Pancreas (tissue), 10 donors: ENCODE measurements at regions not wholly inside any gene's neighbourhood (a gene's known extent, or its start where the extent isn't known, plus 50 kb on each side); places are given as distances from the start of the nearest gene placed in this dataset.

Experiments
- ATAC-seq, 4 donors: fragments of 200-7000 bp; cut with Tn5 transposase; one replicate each; pipeline versions ENCODE4 v1.8.0 to v1.9.1; 2020; ENCODE audit warnings: mild to moderate bottlenecking in 4 of 4, moderate library complexity in 4 of 4
- DNase-seq, 6 donors: peaks; one replicate each; pipeline ENCODE4 v3.0.0-alpha.2; 2020
- FAIRE-seq: peaks from 2 replicates; lab custom pipeline; 2012; peaks lifted over from hg19 to GRCh38; lab: Jason Lieb, UNC
- H3K27ac ChIP-seq, 4 donors: fragments of 200-600 bp; sonication (generic); 1 replicate in 3 of 4; 2 replicates in 1 of 4; pipeline versions ENCODE4 v1.5.0 to v1.8.0; 2020
- H3K27me3 ChIP-seq, 4 donors: fragments of 200-600 bp; one replicate each; pipeline ENCODE4 v1.8.0; 2021
- H3K36me3 ChIP-seq, 3 donors: fragments of 200-600 bp; sonication (generic) in 1 of 3; one replicate each; pipeline versions ENCODE4 v1.5.0 to v1.8.0; 2020 to 2021
- H3K4me1 ChIP-seq, 3 donors: fragments of 200-600 bp; one replicate each; pipeline ENCODE4 v1.8.0; 2021
- H3K4me3 ChIP-seq, 4 donors: fragments of 200-600 bp; sonication (generic) in 2 of 4; one replicate each; pipeline versions ENCODE4 v1.5.0 to v1.8.0; 2020 to 2021
- H3K9me3 ChIP-seq, 4 donors: fragments of 200-600 bp; one replicate each; pipeline ENCODE4 v1.8.0; 2021
- CTCF ChIP-seq, 4 donors: fragments of 200-600 bp; sonication (generic) in 3 of 4; IDR thresholded peaks; one replicate each; pipeline versions ENCODE4 v1.5.0 to v1.8.0; 2021; ENCODE audit warnings: antibody characterized with exemption in 4 of 4
- WGBS, 2 donors: extraction: QIAGEN DNeasy Blood & Tissue Kit; methylation state at CpG; one replicate each; pipeline ENCODE4 v1.1.7; 2013; 5-methylcytosine and 5-hydroxymethylcytosine counted together
- intact Hi-C, 3 donors: fragments of 100-400 bp; cut with DNase I; formaldehyde crosslinking; loops; one replicate each; pipeline versions ENCODE4 v1.11.1 to v1.14.2; 2022
- donor health status: healthy with polysubstance abuse.
- donor health status: DM: no; HTN: no; CAD: no; lungs with moderate emphysema.
- donor health status: DM: no; HTN: no; CAD: no.
- donor health status: control.
- donor health status: control.
- donor health status: Bipolar disorder and iron deficiency.
- donor health status: DM: yes; HTN: yes; CAD: no.
- donor health status: DM: no; HTN: no; CAD: no.
- donor health status: DM: no; HTN: no; CAD: no.
- donor health status: DM: yes; HTN: yes; CAD: no.

DNA sequence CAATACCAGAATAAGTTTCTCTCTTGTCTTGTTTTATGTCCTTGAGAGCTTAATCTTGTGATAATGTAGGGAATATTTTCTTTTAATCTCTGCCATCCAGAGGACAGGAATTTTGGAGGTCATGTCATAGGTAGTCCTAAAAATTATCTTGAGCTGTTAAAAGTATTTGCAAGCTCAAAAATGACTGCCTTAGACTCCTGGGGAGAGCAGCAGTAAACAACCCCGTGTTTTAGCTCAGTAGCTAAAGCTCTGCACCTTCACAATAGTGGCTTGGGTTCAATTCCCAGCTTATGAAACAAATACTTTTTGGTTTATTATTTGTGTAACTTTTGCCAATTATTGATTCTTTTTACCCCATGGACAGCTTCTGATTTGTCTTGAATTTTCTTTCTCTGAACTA is 99.4 kb upstream of the OLFM3 start:
- FAIRE-seq = no peak
- no peak for ATAC-seq
- Histone ChIP-seq H3K4me3 (no peak overlapping the region), H3K36me3 (no peaks in the 10 kb centered on the region), H3K27ac (no peak overlapping the region), H3K27me3 (no peaks in the 10 kb centered on the region), H3K9me3 (no peaks in the 10 kb centered on the region), H3K4me1 (no peaks in the 10 kb centered on the region)
- DNase-seq = no peak
- no peak for TF ChIP-seq CTCF (IDR thresholded peaks at IDR 0.05)
- WGBS, 2 donors = 23 to 26% methylated on average over 1 of the region's 1 CpG
- intact Hi-C loops = no loop called here

DNA sequence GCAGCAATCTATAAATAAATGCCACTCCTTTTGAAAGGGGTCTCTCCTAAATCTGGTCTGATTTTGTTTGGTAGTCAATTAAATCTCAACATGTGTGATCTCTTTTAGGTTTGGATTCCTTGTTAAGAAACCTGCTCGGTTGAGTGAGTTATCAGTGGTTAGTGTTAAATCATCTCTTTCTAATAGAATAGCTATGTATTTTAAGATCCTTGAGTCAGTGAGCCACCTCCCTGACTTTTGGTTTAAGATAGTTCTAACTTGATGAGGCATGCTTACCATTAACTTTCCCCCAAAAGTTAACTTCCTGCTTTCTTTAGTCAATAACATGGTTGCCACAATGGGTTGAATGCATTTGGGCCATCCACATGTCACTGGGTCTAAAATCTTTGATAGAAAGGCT is 93.1 kb upstream of the OLFM3 start:
- TF ChIP-seq CTCF (IDR thresholded peaks at IDR 0.05) = no peak
- no peaks in the 10 kb centered on the region for H3K9me3 ChIP-seq
- H3K4me1 ChIP-seq = no peaks in the 10 kb centered on the region
- DNase-seq (no peak), ATAC-seq (no peak), FAIRE-seq (no peak)
- 72 to 74% methylated on average over 1 of the region's 1 CpG for WGBS, 2 donors
- intact Hi-C loops = no loop called here
- H3K27ac ChIP-seq = no peak overlapping the region
- H3K4me3 ChIP-seq = no peak overlapping the region
- H3K27me3 ChIP-seq = no peaks in the 10 kb centered on the region
- no peaks in the 10 kb centered on the region for H3K36me3 ChIP-seq

- intact Hi-C loops = no loop called here
- no peak for TF ChIP-seq CTCF (IDR thresholded peaks at IDR 0.05)
- FAIRE-seq (no peak), DNase-seq (no peak), ATAC-seq (no peak)
- Histone ChIP-seq H3K36me3 (no peaks in the 10 kb centered on the region), H3K27me3 (no peaks in the 10 kb centered on the region), H3K4me1 (no peaks in the 10 kb centered on the region), H3K27ac (no peak overlapping the region), H3K4me3 (no peak overlapping the region), H3K9me3 (no peaks in the 10 kb centered on the region)
- WGBS, 2 donors = 70 to 74% methylated on average over 1 of the region's 1 CpG
These were observed 89.2 kb upstream of the OLFM3 start for GRCh38 chr1:102085896-102086295.

GRCh38 chr1:102084771-102085535 is 88.2 kb upstream of the OLFM3 start:
- no peak overlapping the region for H3K27ac ChIP-seq
- no peak for FAIRE-seq
- no peaks in the 10 kb centered on the region for H3K36me3 ChIP-seq
- no peak for TF ChIP-seq CTCF (IDR thresholded peaks at IDR 0.05)
- DNase-seq = no peak
- H3K4me3 ChIP-seq = no peak overlapping the region
- no peaks in the 10 kb centered on the region for H3K4me1 ChIP-seq
- intact Hi-C loops = no loop called here
- H3K9me3 ChIP-seq = no peaks in the 10 kb centered on the region
- no peaks in the 10 kb centered on the region for H3K27me3 ChIP-seq
- 67 to 70% methylated on average over 1 of the region's 1 CpG for WGBS, 2 donors
- no peak for ATAC-seq

DNA sequence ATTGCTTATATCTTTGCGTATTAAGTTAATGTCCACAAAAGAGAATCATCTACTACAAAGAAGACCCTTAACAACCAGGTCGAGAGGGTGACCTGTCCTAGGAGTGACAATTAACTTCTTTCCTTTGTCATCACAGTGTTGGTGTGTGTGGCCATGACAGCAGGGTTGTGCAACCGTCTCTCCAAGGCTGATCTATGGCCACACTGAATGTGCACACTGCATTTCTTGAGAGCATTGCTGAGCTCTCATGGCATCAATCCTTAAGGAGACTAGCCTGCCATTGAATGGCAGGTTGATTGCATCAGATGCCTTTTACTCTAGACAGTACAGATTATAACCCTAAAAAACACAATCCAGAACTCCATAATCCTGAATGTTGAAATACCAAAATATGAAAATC is 86.5 kb upstream of the OLFM3 start:
- FAIRE-seq (no peak), ATAC-seq (no peak), DNase-seq (no peak)
- Histone ChIP-seq H3K36me3 (no peaks in the 10 kb centered on the region), H3K27ac (no peak overlapping the region), H3K27me3 (no peaks in the 10 kb centered on the region), H3K4me1 (no peaks in the 10 kb centered on the region), H3K9me3 (no peaks in the 10 kb centered on the region), H3K4me3 (no peak overlapping the region)
- WGBS, 2 donors = 50 to 54% methylated on average over 3 of the region's 3 CpGs
- no peak for TF ChIP-seq CTCF (IDR thresholded peaks at IDR 0.05)
- intact Hi-C loops = no loop called here
